H9 (cell line): ENCODE measurements at regions not wholly inside any gene's neighbourhood (a gene's known extent, or its start where the extent isn't known, plus 50 kb on each side); places are given as distances from the start of the nearest gene placed in this dataset.

ENCODE experiments used
- DNase-seq: peaks from one replicate; pipeline ENCODE4 v3.0.0-alpha.2; 2017
- H2AFZ ChIP-seq: one replicate; pipeline ENCODE4 v1.6.1; 2013; ENCODE audit warnings: mild to moderate bottlenecking, low read length, control low read depth, moderate library complexity
- H2AK5ac ChIP-seq: 2 replicates; pipeline ENCODE4 v1.6.1; 2013; ENCODE audit warnings: low read length, control low read depth, mixed read lengths; ENCODE audit not compliant: insufficient read length
- H2BK120ac ChIP-seq: one replicate; pipeline ENCODE4 v1.6.1; 2013; ENCODE audit warnings: low read depth, mild to moderate bottlenecking, low read length, control low read depth, inconsistent platforms; ENCODE audit not compliant: poor library complexity, severe bottlenecking
- H2BK12ac ChIP-seq: 2 replicates; pipeline ENCODE4 v1.6.1; 2013; ENCODE audit warnings: low read length, control low read depth, mixed read lengths, low read depth; ENCODE audit not compliant: insufficient read length
- H2BK15ac ChIP-seq: 2 replicates; pipeline ENCODE4 v1.6.1; 2013; ENCODE audit warnings: low read depth, low read length, control low read depth
- H2BK20ac ChIP-seq: one replicate; pipeline ENCODE4 v1.6.1; 2013; ENCODE audit warnings: low read depth, mild to moderate bottlenecking, low read length, control low read depth, inconsistent platforms; ENCODE audit not compliant: poor library complexity, severe bottlenecking
- H2BK5ac ChIP-seq: 2 replicates; pipeline ENCODE4 v1.6.1; 2013; ENCODE audit warnings: low read length, control low read depth, mixed read lengths; ENCODE audit not compliant: insufficient read length
- H3K14ac ChIP-seq: 2 replicates; pipeline ENCODE4 v1.6.1; 2013; ENCODE audit warnings: low read length, control low read depth; ENCODE audit not compliant: insufficient read depth
- H3K18ac ChIP-seq: 2 replicates; pipeline ENCODE4 v1.6.1; 2013; ENCODE audit warnings: low read depth, mild to moderate bottlenecking, mixed read lengths, low read length, control low read depth; ENCODE audit not compliant: insufficient read length
- H3K23ac ChIP-seq: 2 replicates; pipeline ENCODE4 v1.6.1; 2013; ENCODE audit warnings: low read length, control low read depth, mixed read lengths, low read depth; ENCODE audit not compliant: insufficient read length
- H3K23me2 ChIP-seq: 2 replicates; pipeline ENCODE4 v1.6.1; 2013; ENCODE audit warnings: low read depth, mild to moderate bottlenecking, mixed read lengths, low read length, control low read depth; ENCODE audit not compliant: insufficient read length, poor library complexity, severe bottlenecking
- H3K27ac ChIP-seq: 2 replicates; pipeline ENCODE4 v1.5.1; 2013; ENCODE audit warnings: low read length, control low read depth, mixed read lengths, low read depth; ENCODE audit not compliant: insufficient read length
- H3K27me3 ChIP-seq: 2 replicates; pipeline ENCODE4 v1.6.1; 2013; ENCODE audit warnings: low read length, control low read depth, inconsistent platforms; ENCODE audit not compliant: insufficient read depth
- H3K4ac ChIP-seq: 2 replicates; pipeline ENCODE4 v1.6.1; 2013; ENCODE audit warnings: low read depth, mild to moderate bottlenecking, control low read depth, inconsistent platforms, low read length, moderate library complexity
- H3K4me1 ChIP-seq: 2 replicates; pipeline ENCODE4 v1.6.1; 2013; ENCODE audit warnings: low read length, control low read depth, inconsistent platforms; ENCODE audit not compliant: insufficient read depth
- H3K4me2 ChIP-seq: 2 replicates; pipeline ENCODE4 v1.6.1; 2013; ENCODE audit warnings: low read length, control low read depth, mixed read lengths; ENCODE audit not compliant: insufficient read length, insufficient read depth
- H3K56ac ChIP-seq: 2 replicates; pipeline ENCODE4 v1.6.1; 2013; ENCODE audit warnings: low read depth, mild to moderate bottlenecking, mixed read lengths, low read length, control low read depth; ENCODE audit not compliant: insufficient read length
- H3K79me1 ChIP-seq: 2 replicates; pipeline ENCODE4 v1.6.1; 2013; ENCODE audit warnings: low read depth, mild to moderate bottlenecking, moderate library complexity, low read length, control low read depth, inconsistent platforms; ENCODE audit not compliant: insufficient read depth, poor library complexity, severe bottlenecking
- H3K79me2 ChIP-seq: 2 replicates; pipeline ENCODE4 v1.6.1; 2013; ENCODE audit warnings: low read length, control low read depth, inconsistent platforms; ENCODE audit not compliant: insufficient read depth
- H3K9ac ChIP-seq: 2 replicates; pipeline ENCODE4 v1.6.1; 2013; ENCODE audit warnings: low read length, control low read depth, mixed read lengths; ENCODE audit not compliant: insufficient read length; ENCODE audit errors: extremely low read depth
- H3K9me3 ChIP-seq: one replicate; pipeline ENCODE4 v1.6.1; 2013; ENCODE audit warnings: low read depth, low read length, inconsistent platforms; ENCODE audit not compliant: control insufficient read depth
- H3T11ph ChIP-seq: one replicate; pipeline ENCODE4 v1.6.1; 2013; ENCODE audit warnings: mild to moderate bottlenecking, low read length, control low read depth, inconsistent platforms
- H4K20me1 ChIP-seq: one replicate; pipeline ENCODE4 v1.6.1; 2013; ENCODE audit not compliant: control insufficient read depth, insufficient read length, insufficient read depth
- H4K5ac ChIP-seq: 2 replicates; pipeline ENCODE4 v1.6.1; 2013; ENCODE audit warnings: low read depth, mild to moderate bottlenecking, mixed read lengths, low read length, control low read depth; ENCODE audit not compliant: insufficient read length
- H4K8ac ChIP-seq: replicated peaks from 2 replicates; pipeline ENCODE4 v1.6.1; 2013; ENCODE audit warnings: low read length, control low read depth, mixed read lengths, low read depth; ENCODE audit not compliant: insufficient read length
- H4K91ac ChIP-seq: 2 replicates; pipeline ENCODE4 v1.6.1; 2013; ENCODE audit warnings: low read depth, mild to moderate bottlenecking, moderate library complexity, mixed read lengths, low read length, control low read depth; ENCODE audit not compliant: insufficient read length
- H3K27ac Mint-ChIP-seq, 3 experiments: 2 replicates in 2 of 3; 3 replicates in 1 of 3; pipeline ENCODE4 v1.8.0; 2020 to 2021; ENCODE audit warnings: mixed read lengths in 3 of 3, mild to moderate bottlenecking in 1 of 3, moderate library complexity in 1 of 3
- H3K27me3 Mint-ChIP-seq: 2 replicates; pipeline ENCODE4 v1.8.0; 2021; ENCODE audit warnings: low read depth, mild to moderate bottlenecking, moderate library complexity, mixed read lengths
- H3K36me3 Mint-ChIP-seq, 3 experiments: 2 replicates in 2 of 3; 3 replicates in 1 of 3; pipeline ENCODE4 v1.8.0; 2020 to 2021; ENCODE audit warnings: low read depth in 3 of 3, mixed read lengths in 3 of 3; ENCODE audit not compliant: insufficient read depth in 1 of 3
- H3K4me1 Mint-ChIP-seq, 2 experiments: 2 replicates each; pipeline ENCODE4 v1.8.0; 2020; ENCODE audit warnings: mixed read lengths in 2 of 2
- H3K4me3 Mint-ChIP-seq, 2 experiments: 2 replicates in 1 of 2; 3 replicates in 1 of 2; pipeline ENCODE4 v1.8.0; 2020 to 2021; ENCODE audit warnings: mild to moderate bottlenecking in 2 of 2, mixed read lengths in 2 of 2, moderate library complexity in 1 of 2
- H3K9me3 Mint-ChIP-seq, 2 experiments: 2 replicates in 1 of 2; 3 replicates in 1 of 2; pipeline ENCODE4 v1.8.0; 2020; ENCODE audit warnings: mild to moderate bottlenecking in 2 of 2, mixed read lengths in 2 of 2, moderate library complexity in 1 of 2
- WGBS: extraction: QIAGEN DNeasy Blood & Tissue Kit; methylation state at CpG from one replicate; pipeline ENCODE4 v1.1.7; 2013; ENCODE audit warnings: missing lambda C conversion rate, low lambda C conversion rate, mixed read lengths; ENCODE audit not compliant: insufficient read length; ENCODE audit errors: extremely low coverage; 5-methylcytosine and 5-hydroxymethylcytosine counted together
- TF ChIP-seq, protein P1 (sequence below): fragments of 200-600 bp; sonication (generic); conservative IDR thresholded peaks from 3 replicates; pipeline ENCODE4 v1.8.0; 2021; ENCODE audit warnings: antibody characterized with exemption, mild to moderate bottlenecking

GRCh38 chr2:52879561-52879960 lies 888.0 kb upstream of the CHAC2 start:
- no peak overlapping the region for H2BK20ac ChIP-seq
- H4K8ac ChIP-seq, result no peak overlapping the region
- H3K56ac ChIP-seq, result no peak overlapping the region
- H3T11ph ChIP-seq, result no peak overlapping the region
- no peaks in the 10 kb centered on the region for H4K20me1 ChIP-seq
- H3K27me3 ChIP-seq, result no peaks in the 10 kb centered on the region
- no peak for DNase-seq
- no peaks in the 10 kb centered on the region for H3K79me2 ChIP-seq
- no peak overlapping the region for H2AK5ac ChIP-seq
- Mint-ChIP-seq H3K27me3 (no peaks in the 10 kb centered on the region), H3K4me1 (no peaks in the 10 kb centered on the region), H3K4me3 (no peak overlapping the region), H3K36me3 (no peaks in the 10 kb centered on the region), H3K9me3 (no peaks in the 10 kb centered on the region), H3K27ac (no peak overlapping the region)
- H3K9ac ChIP-seq, result no peak overlapping the region
- no peak overlapping the region for H4K91ac ChIP-seq
- H3K79me1 ChIP-seq, result no peaks in the 10 kb centered on the region
- no peak overlapping the region for H3K4ac ChIP-seq
- no peak overlapping the region for H2AFZ ChIP-seq
- no peak overlapping the region for H3K27ac ChIP-seq
- H2BK120ac ChIP-seq, result no peak overlapping the region
- H2BK12ac ChIP-seq, result no peak overlapping the region
- no peak overlapping the region for H3K23ac ChIP-seq
- H2BK15ac ChIP-seq, result no peak overlapping the region
- WGBS, result no CpG with 5 or more reads among the region's 4 CpGs
- TF ChIP-seq, protein P1, sequence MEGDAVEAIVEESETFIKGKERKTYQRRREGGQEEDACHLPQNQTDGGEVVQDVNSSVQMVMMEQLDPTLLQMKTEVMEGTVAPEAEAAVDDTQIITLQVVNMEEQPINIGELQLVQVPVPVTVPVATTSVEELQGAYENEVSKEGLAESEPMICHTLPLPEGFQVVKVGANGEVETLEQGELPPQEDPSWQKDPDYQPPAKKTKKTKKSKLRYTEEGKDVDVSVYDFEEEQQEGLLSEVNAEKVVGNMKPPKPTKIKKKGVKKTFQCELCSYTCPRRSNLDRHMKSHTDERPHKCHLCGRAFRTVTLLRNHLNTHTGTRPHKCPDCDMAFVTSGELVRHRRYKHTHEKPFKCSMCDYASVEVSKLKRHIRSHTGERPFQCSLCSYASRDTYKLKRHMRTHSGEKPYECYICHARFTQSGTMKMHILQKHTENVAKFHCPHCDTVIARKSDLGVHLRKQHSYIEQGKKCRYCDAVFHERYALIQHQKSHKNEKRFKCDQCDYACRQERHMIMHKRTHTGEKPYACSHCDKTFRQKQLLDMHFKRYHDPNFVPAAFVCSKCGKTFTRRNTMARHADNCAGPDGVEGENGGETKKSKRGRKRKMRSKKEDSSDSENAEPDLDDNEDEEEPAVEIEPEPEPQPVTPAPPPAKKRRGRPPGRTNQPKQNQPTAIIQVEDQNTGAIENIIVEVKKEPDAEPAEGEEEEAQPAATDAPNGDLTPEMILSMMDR, result no peak
- no peaks in the 10 kb centered on the region for H3K23me2 ChIP-seq
- no peak overlapping the region for H3K14ac ChIP-seq
- no peaks in the 10 kb centered on the region for H3K4me1 ChIP-seq
- H3K18ac ChIP-seq, result no peak overlapping the region
- no peak overlapping the region for H2BK5ac ChIP-seq
- no peaks in the 10 kb centered on the region for H3K9me3 ChIP-seq
- no peak overlapping the region for H4K5ac ChIP-seq
- H3K4me2 ChIP-seq, result no peak overlapping the region
